OCI-LY7 (cell line): ENCODE measurements at regions not wholly inside any gene's neighbourhood (a gene's known extent, or its start where the extent isn't known, plus 50 kb on each side); places are given as distances from the start of the nearest gene placed in this dataset.

Source experiments
- BruUV-seq: library from RNA; stranded (reverse); fragments of 400-500 nt; replicated peaks from 2 replicates; lab custom pipeline; 2021; lab: Mats Ljungman, UMichigan
- CTCF ChIA-PET: fragments of 300-600 bp; sonication (Branson Sonifier 250); formaldehyde crosslinking; loops from one replicate; lab custom pipeline; 2022; ENCODE audit warnings: antibody characterized with exemption; ENCODE audit not compliant: unreplicated experiment; lab: Charles Lee
- POLR2A ChIA-PET: fragments of 300-600 bp; sonication (Branson Sonifier 250); formaldehyde crosslinking; loops from one replicate; lab custom pipeline; 2022; ENCODE audit warnings: antibody characterized with exemption; lab: Charles Lee
- DNase-seq: peaks from one replicate; pipeline ENCODE4 v3.0.0-alpha.2; 2015; ENCODE audit warnings: low spot score
- H2AFZ ChIP-seq: fragments of 200-600 bp; sonication (generic), shearing (Covaris generic); 2 replicates; pipeline ENCODE4 v1.6.1; 2014; ENCODE audit warnings: mild to moderate bottlenecking, antibody characterized with exemption, low read length, moderate library complexity
- H3K27ac ChIP-seq: fragments of 200-600 bp; sonication (generic); 2 replicates; pipeline ENCODE4 v1.5.1; 2014; ENCODE audit warnings: mixed run types, low read depth, mild to moderate bottlenecking, moderate library complexity, low read length, inconsistent platforms; ENCODE audit not compliant: poor library complexity, severe bottlenecking
- H3K36me3 ChIP-seq: fragments of 200-600 bp; sonication (generic); 2 replicates; pipeline ENCODE4 v1.6.1; 2014; ENCODE audit warnings: mild to moderate bottlenecking, antibody characterized with exemption, low read length, moderate library complexity, mixed read lengths; ENCODE audit not compliant: insufficient read depth
- H3K4me1 ChIP-seq: fragments of 200-600 bp; sonication (generic); 2 replicates; pipeline ENCODE4 v1.5.1; 2014; ENCODE audit warnings: mild to moderate bottlenecking, low read length; ENCODE audit not compliant: insufficient read depth, poor library complexity, severe bottlenecking
- H3K4me2 ChIP-seq: fragments of 200-600 bp; sonication (generic); 2 replicates; pipeline ENCODE4 v1.6.1; 2014; ENCODE audit warnings: mild to moderate bottlenecking, low read length
- H3K4me3 ChIP-seq: fragments of 200-600 bp; sonication (generic); 2 replicates; pipeline ENCODE4 v1.5.1; 2014; ENCODE audit warnings: mild to moderate bottlenecking, low read depth, low read length; ENCODE audit not compliant: poor library complexity, severe bottlenecking
- H3K79me2 ChIP-seq: fragments of 200-600 bp; sonication (generic); 2 replicates; pipeline ENCODE4 v1.6.1; 2016; ENCODE audit warnings: low read depth, mild to moderate bottlenecking, low read length, moderate library complexity, mixed read lengths; ENCODE audit not compliant: insufficient read depth
- H3K9me2 ChIP-seq: fragments of 200-600 bp; sonication (generic); 2 replicates; pipeline ENCODE4 v1.6.1; 2016; ENCODE audit warnings: mild to moderate bottlenecking, low read length, mixed read lengths; ENCODE audit not compliant: insufficient read depth
- H3K9me3 ChIP-seq: fragments of 200-600 bp; sonication (generic); 2 replicates; pipeline ENCODE4 v1.6.1; 2014; ENCODE audit warnings: mild to moderate bottlenecking, mixed run types, low read length, mixed read lengths
- H4K20me1 ChIP-seq: fragments of 200-600 bp; sonication (generic); 2 replicates; pipeline ENCODE4 v1.6.1; 2014; ENCODE audit warnings: mild to moderate bottlenecking, antibody characterized with exemption, low read length, moderate library complexity, mixed read lengths; ENCODE audit not compliant: insufficient read depth
- EZH2phosphoT487 ChIP-seq: fragments of 200-600 bp; sonication (generic); IDR thresholded peaks from 2 replicates; pipeline ENCODE4 v1.6.1; 2018; ENCODE audit warnings: low read depth, borderline replicate concordance, mild to moderate bottlenecking, mixed run types, antibody characterized with exemption, low read length, moderate library complexity, mixed read lengths
- intact Hi-C: fragments of 100-400 bp; cut with micrococcal nuclease; formaldehyde crosslinking; loops from one replicate; pipeline ENCODE4 v1.10.0; 2022; ENCODE audit not compliant: unreplicated experiment
- TF ChIP-seq, protein P1 (sequence below): fragments of 200-600 bp; sonication (generic); conservative IDR thresholded peaks from 2 replicates; pipeline ENCODE4 v1.5.1; 2014; ENCODE audit warnings: mild to moderate bottlenecking, antibody characterized with exemption, low read length, moderate library complexity, mixed read lengths

DNA sequence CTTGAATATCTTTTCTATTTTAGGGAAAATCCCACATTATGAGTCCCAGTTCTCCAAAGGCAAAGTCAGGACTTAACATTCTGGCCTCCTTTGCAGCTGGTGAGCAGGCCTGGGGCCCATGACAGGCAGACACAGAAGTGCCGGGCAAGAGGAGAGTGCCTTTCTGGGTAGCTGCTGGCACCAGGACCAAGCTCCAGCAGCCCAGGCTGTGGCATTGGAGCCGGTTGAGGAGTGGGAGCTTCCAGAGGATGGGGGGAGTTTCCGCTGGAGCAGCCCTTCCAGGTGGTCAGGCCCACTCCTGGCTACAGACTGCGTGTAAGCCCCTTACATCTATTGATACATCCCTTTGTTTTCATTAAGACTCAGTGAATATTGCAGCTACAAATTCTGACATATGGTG, 123.9 kb downstream of the URB2 start:
- no peak overlapping the region for H2AFZ ChIP-seq
- no peaks in the 10 kb centered on the region for H3K79me2 ChIP-seq
- H3K4me1 ChIP-seq: peaks cover 9% of the 10 kb centered on the region
- no TSS peak for BruUV-seq
- H3K27ac ChIP-seq: no peak overlapping the region
- H3K4me3 ChIP-seq: no peak overlapping the region
- no peaks in the 10 kb centered on the region for H3K9me2 ChIP-seq
- ChIA-PET CTCF (no interaction called here), POLR2A (interaction anchor here (0.6 to 1.1 kb wide), 2 partner anchors 11 to 240 kb away, joined by 3 read pairs; no protein-coding TSS in a partner anchor)
- DNase-seq: no peak
- H3K4me2 ChIP-seq: no peak overlapping the region
- TF ChIP-seq, protein P1, sequence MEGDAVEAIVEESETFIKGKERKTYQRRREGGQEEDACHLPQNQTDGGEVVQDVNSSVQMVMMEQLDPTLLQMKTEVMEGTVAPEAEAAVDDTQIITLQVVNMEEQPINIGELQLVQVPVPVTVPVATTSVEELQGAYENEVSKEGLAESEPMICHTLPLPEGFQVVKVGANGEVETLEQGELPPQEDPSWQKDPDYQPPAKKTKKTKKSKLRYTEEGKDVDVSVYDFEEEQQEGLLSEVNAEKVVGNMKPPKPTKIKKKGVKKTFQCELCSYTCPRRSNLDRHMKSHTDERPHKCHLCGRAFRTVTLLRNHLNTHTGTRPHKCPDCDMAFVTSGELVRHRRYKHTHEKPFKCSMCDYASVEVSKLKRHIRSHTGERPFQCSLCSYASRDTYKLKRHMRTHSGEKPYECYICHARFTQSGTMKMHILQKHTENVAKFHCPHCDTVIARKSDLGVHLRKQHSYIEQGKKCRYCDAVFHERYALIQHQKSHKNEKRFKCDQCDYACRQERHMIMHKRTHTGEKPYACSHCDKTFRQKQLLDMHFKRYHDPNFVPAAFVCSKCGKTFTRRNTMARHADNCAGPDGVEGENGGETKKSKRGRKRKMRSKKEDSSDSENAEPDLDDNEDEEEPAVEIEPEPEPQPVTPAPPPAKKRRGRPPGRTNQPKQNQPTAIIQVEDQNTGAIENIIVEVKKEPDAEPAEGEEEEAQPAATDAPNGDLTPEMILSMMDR: no peak
- no peak for TF ChIP-seq EZH2phosphoT487
- H3K36me3 ChIP-seq: no peaks in the 10 kb centered on the region
- H3K9me3 ChIP-seq: no peaks in the 10 kb centered on the region
- no peaks in the 10 kb centered on the region for H4K20me1 ChIP-seq
- intact Hi-C loops: no loop called here

- Histone ChIP-seq H3K4me2 (no peak overlapping the region), H3K79me2 (no peaks in the 10 kb centered on the region), H3K4me1 (peaks cover 9% of the 10 kb centered on the region), H3K4me3 (no peak overlapping the region), H3K9me3 (no peaks in the 10 kb centered on the region), H3K27ac (no peak overlapping the region), H4K20me1 (no peaks in the 10 kb centered on the region), H3K9me2 (no peaks in the 10 kb centered on the region), H2AFZ (no peak overlapping the region), H3K36me3 (no peaks in the 10 kb centered on the region)
- DNase-seq: no peak
- POLR2A ChIA-PET: no interaction called here
- BruUV-seq: no TSS peak
- CTCF ChIA-PET: no interaction called here
- TF ChIP-seq, protein P1: no peak
- no peak for TF ChIP-seq EZH2phosphoT487
- intact Hi-C loops: no loop called here
Measured at GRCh38 chr1:229751610-229752009, 125.6 kb downstream of the URB2 start.

- BruUV-seq: no TSS peak
- no peak for DNase-seq
- no peak overlapping the region for H3K4me2 ChIP-seq
- no peaks in the 10 kb centered on the region for H4K20me1 ChIP-seq
- H3K4me3 ChIP-seq: no peak overlapping the region
- H3K9me3 ChIP-seq: no peaks in the 10 kb centered on the region
- H3K4me1 ChIP-seq: peaks cover 9% of the 10 kb centered on the region
- POLR2A ChIA-PET: interaction anchor here (0.6 kb wide), 1 partner anchor 1205 kb away, joined by 3 read pairs; no protein-coding TSS in a partner anchor
- TF ChIP-seq, protein P1: no peak
- no peak for TF ChIP-seq EZH2phosphoT487
- no peak overlapping the region for H3K27ac ChIP-seq
- intact Hi-C loops: no loop called here
- H3K36me3 ChIP-seq: no peaks in the 10 kb centered on the region
- no peaks in the 10 kb centered on the region for H3K79me2 ChIP-seq
- H2AFZ ChIP-seq: no peak overlapping the region
- CTCF ChIA-PET: no interaction called here
- H3K9me2 ChIP-seq: no peaks in the 10 kb centered on the region
Measured at GRCh38 chr1:229752679-229753078, 126.6 kb downstream of the URB2 start.
